LNCAP (cell line): ENCODE measurements at regions not wholly inside any gene's neighbourhood (a gene's known extent, or its start where the extent isn't known, plus 50 kb on each side); places are given as distances from the start of the nearest gene placed in this dataset.

Experiments used
- TF ChIP-seq, protein P1 (sequence below): fragments of 450-650 bp; IDR thresholded peaks from 2 replicates; pipeline ENCODE4 v1.5.1; 2017; ENCODE audit warnings: mild to moderate bottlenecking

DNA sequence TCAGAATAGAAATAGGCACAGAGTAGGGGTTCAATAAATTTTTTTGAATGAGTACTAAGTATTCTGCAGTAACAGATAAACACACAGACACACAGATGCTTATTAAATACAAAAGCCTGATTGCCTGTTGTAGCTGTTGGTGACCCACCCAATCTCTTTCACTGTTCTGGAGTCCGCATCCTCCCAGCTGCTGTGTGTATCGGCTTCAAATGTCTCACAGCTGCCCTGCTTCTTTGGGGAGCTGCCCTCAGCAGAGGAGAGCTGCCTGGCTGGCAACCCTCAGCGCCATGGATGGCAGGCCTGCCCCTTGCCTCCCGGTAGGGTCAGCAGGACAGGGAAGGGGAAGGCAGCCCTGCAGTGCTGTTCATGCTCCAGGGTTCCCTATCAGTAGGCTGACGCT is 50.5 kb upstream of the PRNP start:
- TF ChIP-seq, protein P1, sequence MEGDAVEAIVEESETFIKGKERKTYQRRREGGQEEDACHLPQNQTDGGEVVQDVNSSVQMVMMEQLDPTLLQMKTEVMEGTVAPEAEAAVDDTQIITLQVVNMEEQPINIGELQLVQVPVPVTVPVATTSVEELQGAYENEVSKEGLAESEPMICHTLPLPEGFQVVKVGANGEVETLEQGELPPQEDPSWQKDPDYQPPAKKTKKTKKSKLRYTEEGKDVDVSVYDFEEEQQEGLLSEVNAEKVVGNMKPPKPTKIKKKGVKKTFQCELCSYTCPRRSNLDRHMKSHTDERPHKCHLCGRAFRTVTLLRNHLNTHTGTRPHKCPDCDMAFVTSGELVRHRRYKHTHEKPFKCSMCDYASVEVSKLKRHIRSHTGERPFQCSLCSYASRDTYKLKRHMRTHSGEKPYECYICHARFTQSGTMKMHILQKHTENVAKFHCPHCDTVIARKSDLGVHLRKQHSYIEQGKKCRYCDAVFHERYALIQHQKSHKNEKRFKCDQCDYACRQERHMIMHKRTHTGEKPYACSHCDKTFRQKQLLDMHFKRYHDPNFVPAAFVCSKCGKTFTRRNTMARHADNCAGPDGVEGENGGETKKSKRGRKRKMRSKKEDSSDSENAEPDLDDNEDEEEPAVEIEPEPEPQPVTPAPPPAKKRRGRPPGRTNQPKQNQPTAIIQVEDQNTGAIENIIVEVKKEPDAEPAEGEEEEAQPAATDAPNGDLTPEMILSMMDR = no peak

GRCh38 chr20:4635342-4635741 is 50.9 kb upstream of the PRNP start:
- TF ChIP-seq, protein P1 = no peak

DNA sequence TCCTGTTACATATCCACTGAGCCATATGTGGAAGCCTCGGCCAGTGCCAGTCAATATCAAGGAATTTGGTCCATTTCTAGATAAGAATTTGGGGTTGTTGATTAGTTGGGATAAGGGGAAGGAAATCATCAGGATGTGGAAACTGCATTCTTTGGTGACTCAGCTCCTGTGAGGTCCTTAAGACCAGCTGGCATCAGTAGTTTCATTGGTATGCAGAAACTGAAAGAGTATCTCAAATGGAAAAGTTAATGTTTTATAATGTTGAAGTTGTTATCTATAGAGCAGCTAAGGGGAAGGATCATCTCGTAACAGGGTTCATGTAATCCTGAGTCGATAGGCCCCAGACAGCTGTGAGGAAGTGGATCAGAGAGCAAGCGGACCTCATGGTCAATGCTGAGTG is 52.5 kb upstream of the PRNP start:
- TF ChIP-seq, protein P1 = no peak

GRCh38 chr20:4633379-4633778 is 52.9 kb upstream of the PRNP start:
- TF ChIP-seq, protein P1 = no peak

DNA sequence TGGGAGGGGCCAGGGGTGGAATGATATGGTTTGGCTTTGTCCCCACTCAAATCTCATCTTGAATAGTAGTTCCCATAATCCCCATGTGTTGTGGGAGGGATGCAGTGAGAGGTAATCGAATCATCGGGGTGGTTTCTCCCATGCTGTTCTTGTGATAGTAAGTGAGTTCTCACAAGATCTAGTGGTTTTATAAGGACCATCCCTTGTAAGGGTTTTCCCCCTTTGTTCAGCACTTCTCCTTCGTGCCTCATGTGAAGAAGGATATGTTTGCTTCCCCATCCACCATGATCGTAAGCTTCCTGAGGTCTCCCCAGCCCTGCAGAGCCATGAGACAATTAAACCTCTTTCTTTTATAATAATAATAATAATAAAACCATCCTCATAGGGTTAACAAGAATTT is 53.4 kb upstream of the PRNP start:
- TF ChIP-seq, protein P1 = no peak

- TF ChIP-seq, protein P1 = no peak
Observed at GRCh38 chr20:4626228-4626627, 60.0 kb upstream of the PRNP start.

- TF ChIP-seq, protein P1 = no peak
Observed at GRCh38 chr20:4625687-4626086, 60.6 kb upstream of the PRNP start.

DNA sequence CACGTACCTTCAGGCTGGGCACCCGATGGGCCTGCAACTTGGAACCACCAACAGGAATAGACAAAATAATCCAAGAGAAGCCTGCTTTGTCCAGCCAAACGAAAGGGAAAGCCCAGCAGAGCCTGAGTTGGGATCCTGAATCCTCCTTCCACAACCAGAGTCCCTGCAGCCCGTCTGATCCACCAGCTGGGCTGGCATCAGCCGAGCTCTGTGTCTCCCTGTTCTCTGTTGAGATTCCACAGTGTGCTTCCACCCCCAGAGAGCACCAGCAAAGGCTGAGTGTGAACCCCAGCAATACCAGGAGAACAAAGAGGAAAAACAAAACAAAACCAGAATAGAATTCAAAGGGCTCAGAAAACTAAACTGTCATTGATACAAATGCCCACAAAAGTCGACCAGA is 68.8 kb upstream of the PRNP start:
- TF ChIP-seq, protein P1 = no peak
